Keratinocyte (primary cell): ENCODE measurements at regions not wholly inside any gene's neighbourhood (a gene's known extent, or its start where the extent isn't known, plus 50 kb on each side); places are given as distances from the start of the nearest gene placed in this dataset.

Experiments
- DNase-seq: peaks from one replicate; pipeline ENCODE4 v3.0.0-alpha.2; 2011; ENCODE audit warnings: low read depth, missing footprints, low spot score
- FAIRE-seq: peaks from 2 replicates; lab custom pipeline; 2011; peaks lifted over from hg19 to GRCh38; lab: Jason Lieb, UNC
- H2AFZ ChIP-seq: 2 replicates; pipeline ENCODE4 v1.6.0; 2012; ENCODE audit warnings: low read length, control low read depth, inconsistent platforms; ENCODE audit not compliant: control insufficient read depth
- H3K27ac ChIP-seq: 2 replicates; pipeline ENCODE4 v1.5.1; 2011; ENCODE audit warnings: low read length; ENCODE audit not compliant: control insufficient read depth, insufficient read depth
- H3K27me3 ChIP-seq: 3 replicates; pipeline ENCODE4 v1.6.0; 2011; ENCODE audit warnings: low read length; ENCODE audit not compliant: control insufficient read depth, insufficient read depth; ENCODE audit errors: extremely low read depth
- H3K36me3 ChIP-seq, 2 experiments: 2 replicates in 1 of 2; 3 replicates in 1 of 2; pipeline ENCODE4 v1.5.1; 2011; ENCODE audit warnings: low read length in 2 of 2, mild to moderate bottlenecking in 1 of 2; ENCODE audit not compliant: control insufficient read depth in 2 of 2, insufficient read depth in 2 of 2; ENCODE audit errors: extremely low read depth in 1 of 2
- H3K4me1 ChIP-seq: 3 replicates; pipeline ENCODE4 v1.5.1; 2011; ENCODE audit warnings: low read length; ENCODE audit not compliant: control insufficient read depth, insufficient read depth; ENCODE audit errors: extremely low read depth
- H3K4me2 ChIP-seq: 3 replicates; pipeline ENCODE4 v1.6.0; 2011; ENCODE audit warnings: low read depth, low read length; ENCODE audit not compliant: control insufficient read depth, insufficient read depth; ENCODE audit errors: extremely low read depth
- H3K4me3 ChIP-seq, 3 experiments: fragments of 200-600 bp in 1 of 3; sonication (generic) in 1 of 3; 2 replicates in 2 of 3; 3 replicates in 1 of 3; pipeline ENCODE4 v1.5.1; 2011 to 2016; ENCODE audit warnings: low read length in 3 of 3, mild to moderate bottlenecking in 3 of 3, control low read depth in 2 of 3, inconsistent platforms in 1 of 3, low read depth in 1 of 3, mixed read lengths in 1 of 3, mixed run types in 1 of 3, moderate library complexity in 1 of 3; ENCODE audit not compliant: control insufficient read depth in 2 of 3, insufficient read depth in 2 of 3; ENCODE audit errors: extremely low read depth in 1 of 3
- H3K79me2 ChIP-seq: 2 replicates; pipeline ENCODE4 v1.6.0; 2012; ENCODE audit warnings: low read length; ENCODE audit not compliant: control insufficient read depth, insufficient read depth
- H3K9ac ChIP-seq: 3 replicates; pipeline ENCODE4 v1.6.0; 2011; ENCODE audit warnings: low read length; ENCODE audit not compliant: control insufficient read depth, insufficient read depth; ENCODE audit errors: extremely low read depth
- H3K9me1 ChIP-seq: 3 replicates; pipeline ENCODE4 v1.6.0; 2011; ENCODE audit warnings: low read length; ENCODE audit not compliant: control insufficient read depth, insufficient read depth; ENCODE audit errors: extremely low read depth
- H3K9me3 ChIP-seq: 2 replicates; pipeline ENCODE4 v1.5.1; 2012; ENCODE audit warnings: low read depth, low read length; ENCODE audit not compliant: control insufficient read depth
- H4K20me1 ChIP-seq: 3 replicates; pipeline ENCODE4 v1.6.0; 2011; ENCODE audit warnings: low read length; ENCODE audit not compliant: control insufficient read depth, insufficient read depth; ENCODE audit errors: extremely low read depth
- EZH2 ChIP-seq: IDR thresholded peaks from one replicate; pipeline ENCODE4 v1.6.1; 2012; ENCODE audit warnings: inconsistent platforms, mild to moderate bottlenecking, low read length, moderate library complexity
- dilution Hi-C: fragments of 300-500 bp; cut with MboI; formaldehyde crosslinking; loops from one replicate; pipeline ENCODE4 v1.7.0; 2020; ENCODE audit warnings: low sequenced_read_pairs; ENCODE audit not compliant: extremely low pct_ligation_motif_present
- TF ChIP-seq, protein P1 (sequence below), 3 experiments: IDR thresholded peaks in 1 of 3; conservative IDR thresholded peaks in 1 of 3; optimal IDR thresholded peaks in 1 of 3; 2 replicates in 2 of 3; 3 replicates in 1 of 3; pipeline versions ENCODE3 to v1.5.1; 2011; ENCODE audit warnings: low read length in 3 of 3, mild to moderate bottlenecking in 3 of 3, moderate library complexity in 2 of 3, control low read depth in 1 of 3, inconsistent platforms in 1 of 3; ENCODE audit not compliant: insufficient read depth in 2 of 3; ENCODE audit errors: extremely low read depth in 1 of 3

DNA sequence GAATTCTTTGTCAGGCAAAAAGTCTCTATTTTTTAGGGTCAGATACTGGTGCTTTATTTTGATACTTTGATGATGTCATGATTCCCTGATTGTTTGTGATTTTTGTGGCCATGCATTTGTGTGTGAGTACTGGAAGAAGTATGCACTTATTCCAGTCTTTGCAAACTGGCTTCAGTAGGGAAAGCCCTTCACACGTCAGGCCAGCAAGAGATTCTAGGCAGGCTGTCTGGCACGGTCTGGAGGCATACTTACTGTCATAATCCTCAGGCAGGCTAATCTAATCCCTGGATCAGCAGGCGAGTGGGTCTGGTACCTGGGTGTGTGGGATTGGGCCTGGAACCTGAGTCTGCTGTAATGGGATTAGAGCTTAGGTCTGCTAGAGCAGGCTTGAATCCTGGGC lies 391.8 kb upstream of the MMS22L start:
- H3K27ac ChIP-seq = no peak overlapping the region
- dilution Hi-C loops = no loop called here
- H3K27me3 ChIP-seq = no peaks in the 10 kb centered on the region
- no peaks in the 10 kb centered on the region for H3K36me3 ChIP-seq
- no peak for DNase-seq
- no peak overlapping the region for H2AFZ ChIP-seq
- no peak overlapping the region for H3K4me3 ChIP-seq
- no peaks in the 10 kb centered on the region for H3K79me2 ChIP-seq
- H3K9ac ChIP-seq = no peak overlapping the region
- H3K9me3 ChIP-seq = no peaks in the 10 kb centered on the region
- FAIRE-seq = no peak
- H3K4me1 ChIP-seq = no peaks in the 10 kb centered on the region
- no peaks in the 10 kb centered on the region for H3K9me1 ChIP-seq
- H3K4me2 ChIP-seq = no peak overlapping the region
- no peak for TF ChIP-seq EZH2
- TF ChIP-seq, protein P1, sequence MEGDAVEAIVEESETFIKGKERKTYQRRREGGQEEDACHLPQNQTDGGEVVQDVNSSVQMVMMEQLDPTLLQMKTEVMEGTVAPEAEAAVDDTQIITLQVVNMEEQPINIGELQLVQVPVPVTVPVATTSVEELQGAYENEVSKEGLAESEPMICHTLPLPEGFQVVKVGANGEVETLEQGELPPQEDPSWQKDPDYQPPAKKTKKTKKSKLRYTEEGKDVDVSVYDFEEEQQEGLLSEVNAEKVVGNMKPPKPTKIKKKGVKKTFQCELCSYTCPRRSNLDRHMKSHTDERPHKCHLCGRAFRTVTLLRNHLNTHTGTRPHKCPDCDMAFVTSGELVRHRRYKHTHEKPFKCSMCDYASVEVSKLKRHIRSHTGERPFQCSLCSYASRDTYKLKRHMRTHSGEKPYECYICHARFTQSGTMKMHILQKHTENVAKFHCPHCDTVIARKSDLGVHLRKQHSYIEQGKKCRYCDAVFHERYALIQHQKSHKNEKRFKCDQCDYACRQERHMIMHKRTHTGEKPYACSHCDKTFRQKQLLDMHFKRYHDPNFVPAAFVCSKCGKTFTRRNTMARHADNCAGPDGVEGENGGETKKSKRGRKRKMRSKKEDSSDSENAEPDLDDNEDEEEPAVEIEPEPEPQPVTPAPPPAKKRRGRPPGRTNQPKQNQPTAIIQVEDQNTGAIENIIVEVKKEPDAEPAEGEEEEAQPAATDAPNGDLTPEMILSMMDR (optimal IDR thresholded peaks at IDR 0.05 in 1 of 3, IDR thresholded peaks at IDR 0.05 in 1 of 3, conservative IDR thresholded peaks at IDR 0.05 in 1 of 3; ENCODE audit: extremely low read depth in 1 of 3, insufficient read depth in 2 of 3, low read length in 3 of 3) = no peak
- no peaks in the 10 kb centered on the region for H4K20me1 ChIP-seq

- DNase-seq (no peak), FAIRE-seq (no peak)
- Histone ChIP-seq H3K4me1 (no peaks in the 10 kb centered on the region), H3K9me1 (no peaks in the 10 kb centered on the region), H3K9me3 (no peaks in the 10 kb centered on the region), H4K20me1 (no peaks in the 10 kb centered on the region), H3K27me3 (no peaks in the 10 kb centered on the region), H3K4me2 (no peak overlapping the region), H3K36me3 (no peaks in the 10 kb centered on the region), H3K4me3 (no peak overlapping the region), H3K9ac (no peak overlapping the region), H3K79me2 (no peaks in the 10 kb centered on the region), H2AFZ (no peak overlapping the region), H3K27ac (no peak overlapping the region)
- TF ChIP-seq, protein P1 (optimal IDR thresholded peaks at IDR 0.05 in 1 of 3, IDR thresholded peaks at IDR 0.05 in 1 of 3, conservative IDR thresholded peaks at IDR 0.05 in 1 of 3; ENCODE audit: extremely low read depth in 1 of 3, insufficient read depth in 2 of 3, low read length in 3 of 3) = no peak
- no peak for TF ChIP-seq EZH2
- dilution Hi-C loops = no loop called here
These were observed 394.6 kb upstream of the MMS22L start for GRCh38 chr6:97677626-97678025.
